HEK293T (cell line): ENCODE measurements at regions not wholly inside any gene's neighbourhood (a gene's known extent, or its start where the extent isn't known, plus 50 kb on each side); places are given as distances from the start of the nearest gene placed in this dataset.

Experiments
- ARNT ChIP-seq: fragments of 450-650 bp; IDR thresholded peaks from 2 replicates; pipeline ENCODE4 v1.6.1; 2017; ENCODE audit warnings: mild to moderate bottlenecking
- BHLHE40 ChIP-seq: fragments of 450-650 bp; IDR thresholded peaks from 2 replicates; pipeline ENCODE4 v1.6.1; 2016; ENCODE audit warnings: mild to moderate bottlenecking, moderate library complexity, borderline replicate concordance
- CTBP1 ChIP-seq: fragments of 450-650 bp; IDR thresholded peaks from 2 replicates; pipeline ENCODE4 v1.6.1; 2016; ENCODE audit warnings: borderline replicate concordance
- FOXA1 ChIP-seq: fragments of 450-650 bp; IDR thresholded peaks from 2 replicates; pipeline ENCODE4 v1.6.1; 2016; ENCODE audit warnings: mild to moderate bottlenecking
- FOXK2 ChIP-seq: fragments of 450-650 bp; IDR thresholded peaks from 2 replicates; pipeline ENCODE4 v1.6.1; 2016; ENCODE audit warnings: mild to moderate bottlenecking
- HDGF ChIP-seq: fragments of 450-650 bp; IDR thresholded peaks from 2 replicates; pipeline ENCODE4 v1.6.1; 2017; ENCODE audit warnings: antibody characterized with exemption, borderline replicate concordance
- LEF1 ChIP-seq: fragments of 450-650 bp; IDR thresholded peaks from 2 replicates; pipeline ENCODE4 v1.6.1; 2017; ENCODE audit warnings: mild to moderate bottlenecking, borderline replicate concordance
- NFRKB ChIP-seq: fragments of 450-650 bp; IDR thresholded peaks from 2 replicates; pipeline ENCODE4 v1.6.1; 2016; ENCODE audit warnings: mild to moderate bottlenecking, moderate library complexity
- SP1 ChIP-seq: fragments of 450-650 bp; IDR thresholded peaks from 2 replicates; pipeline ENCODE4 v1.6.1; 2017
- SUZ12 ChIP-seq: fragments of 450-650 bp; IDR thresholded peaks from 2 replicates; pipeline ENCODE4 v1.6.1; 2016; ENCODE audit warnings: mild to moderate bottlenecking
- TARDBP ChIP-seq: fragments of 450-650 bp; IDR thresholded peaks from 2 replicates; pipeline ENCODE4 v1.6.1; 2016
- ZNF384 ChIP-seq: fragments of 450-650 bp; IDR thresholded peaks from 2 replicates; pipeline ENCODE4 v1.6.1; 2016
- TF ChIP-seq, protein P1 (sequence below): fragments of 450-650 bp; IDR thresholded peaks from 2 replicates; pipeline ENCODE4 v1.6.1; 2016

DNA sequence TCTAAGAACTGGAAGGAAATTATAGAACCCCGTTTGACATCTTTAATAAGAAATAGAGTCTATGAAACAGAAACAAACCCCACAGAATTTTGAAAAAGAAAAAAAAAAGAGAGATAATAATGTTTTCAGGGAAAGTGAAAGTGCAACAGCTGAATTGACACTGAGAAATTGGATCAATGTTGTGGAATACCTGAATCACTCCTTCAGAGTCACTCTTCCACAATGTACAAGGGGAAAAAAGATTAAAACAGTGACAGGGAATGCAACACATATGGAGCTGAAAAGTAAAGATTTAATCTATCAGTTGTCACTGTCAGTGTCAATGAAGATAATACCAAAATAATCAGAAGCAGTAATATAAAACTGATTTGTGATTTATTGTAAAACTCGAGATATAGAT lies 520.8 kb upstream of the HS3ST5 start:
- TF ChIP-seq HDGF (no peak), TARDBP (no peak), BHLHE40 (no peak), LEF1 (no peak), SP1 (no peak), ARNT (no peak), ZNF384 (no peak), NFRKB (no peak), SUZ12 (no peak), FOXK2 (no peak), CTBP1 (no peak), FOXA1 (no peak)
- TF ChIP-seq, protein P1, sequence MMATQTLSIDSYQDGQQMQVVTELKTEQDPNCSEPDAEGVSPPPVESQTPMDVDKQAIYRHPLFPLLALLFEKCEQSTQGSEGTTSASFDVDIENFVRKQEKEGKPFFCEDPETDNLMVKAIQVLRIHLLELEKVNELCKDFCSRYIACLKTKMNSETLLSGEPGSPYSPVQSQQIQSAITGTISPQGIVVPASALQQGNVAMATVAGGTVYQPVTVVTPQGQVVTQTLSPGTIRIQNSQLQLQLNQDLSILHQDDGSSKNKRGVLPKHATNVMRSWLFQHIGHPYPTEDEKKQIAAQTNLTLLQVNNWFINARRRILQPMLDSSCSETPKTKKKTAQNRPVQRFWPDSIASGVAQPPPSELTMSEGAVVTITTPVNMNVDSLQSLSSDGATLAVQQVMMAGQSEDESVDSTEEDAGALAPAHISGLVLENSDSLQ = no peak
